ENCODE measurements at regions not wholly inside any gene's neighbourhood (a gene's known extent, or its start where the extent isn't known, plus 50 kb on each side); places are given as distances from the start of the nearest gene placed in this dataset.

GRCh38 chr6:167394339-167394738 lies 69.5 kb downstream of the TTLL2 start:
- 85% methylated on average over 8 of the region's 8 CpGs for WGBS (ENCODE audit: insufficient coverage)
- H3K36me3 Mint-ChIP-seq = no peaks in the 10 kb centered on the region
- H2AFZ ChIP-seq (ENCODE audit: insufficient read depth, low read depth, low read length, poor library complexity, severe bottlenecking) = no peak overlapping the region

GRCh38 chr6:167394820-167395219 lies 69.9 kb downstream of the TTLL2 start:
- Mint-ChIP-seq H3K9me3 (peaks cover 0 to 2% (median 0%) of the 10 kb centered on the region in 7 donors), H3K4me3 (no peak overlapping the region), H3K36me3 (no peaks in the 10 kb centered on the region), H3K27me3 (ENCODE audit: low read depth in 3 of 3) (peaks cover 2 to 13% (median 2%) of the 10 kb centered on the region in 3 donors), H3K27ac (no peak overlapping the region), H3K4me1 (no peaks in the 10 kb centered on the region)
- H3K4me2 ChIP-seq (replicated peaks; ENCODE audit: extremely low read depth, low read length, poor library complexity, severe bottlenecking) = no peak overlapping the region
- no peak overlapping the region for H2AFZ ChIP-seq (ENCODE audit: insufficient read depth, low read depth, low read length, poor library complexity, severe bottlenecking)
- no peak overlapping the region for H3K9ac ChIP-seq (ENCODE audit: insufficient read depth, low read length, poor library complexity, severe bottlenecking)
- H3K27me3 ChIP-seq (ENCODE audit: control insufficient read depth in 2 of 2, insufficient read depth in 2 of 2, low read length in 2 of 2) = no peaks in the 10 kb centered on the region
- H3K9me3 ChIP-seq (replicated peaks in 1 of 2; ENCODE audit: control insufficient read depth in 1 of 2, insufficient read depth in 1 of 2, low read length in 2 of 2) = no peaks in the 10 kb centered on the region
- WGBS (ENCODE audit: insufficient coverage) = 96% methylated on average over 17 of the region's 19 CpGs
- H3K4me3 ChIP-seq (replicated peaks in 1 of 3; ENCODE audit: low read depth in 2 of 3, low read length in 3 of 3) = no peak overlapping the region
- H3K36me3 ChIP-seq (replicated peaks in 1 of 2; ENCODE audit: control insufficient read depth in 1 of 2, insufficient read depth in 2 of 2, low read length in 2 of 2) = no peaks in the 10 kb centered on the region
- no peak for DNase-seq
- no peak for TF ChIP-seq CTCF (IDR thresholded peaks at IDR 0.05)
- H3K4me1 ChIP-seq (ENCODE audit: control insufficient read depth in 1 of 2, insufficient read depth in 2 of 2, low read length in 2 of 2) = no peaks in the 10 kb centered on the region
- H3K27ac ChIP-seq (ENCODE audit: low read depth in 1 of 2, low read length in 2 of 2) = no peak overlapping the region
- no peaks in the 10 kb centered on the region for H3K79me2 ChIP-seq (ENCODE audit: insufficient read depth, low read length)
- intact Hi-C loops (cut with micrococcal nuclease) = no loop called here
- H4K20me1 ChIP-seq (ENCODE audit: insufficient read depth, low read length) = no peaks in the 10 kb centered on the region

More at GRCh38 chr6:167394339-167394738, 69.5 kb downstream of the TTLL2 start:
- no peaks in the 10 kb centered on the region for H3K27me3 ChIP-seq (ENCODE audit: control insufficient read depth in 2 of 2, insufficient read depth in 2 of 2, low read length in 2 of 2)
- Mint-ChIP-seq H3K27me3 (ENCODE audit: low read depth in 3 of 3) (peaks cover 0 to 13% (median 2%) of the 10 kb centered on the region in 3 donors), H3K9me3 (peaks cover 0 to 2% (median 0%) of the 10 kb centered on the region in 7 donors), H3K4me1 (no peaks in the 10 kb centered on the region), H3K27ac (no peak overlapping the region), H3K4me3 (no peak overlapping the region)
- no peak overlapping the region for H3K27ac ChIP-seq (ENCODE audit: low read depth in 1 of 2, low read length in 2 of 2)
- DNase-seq = no peak
- intact Hi-C loops (cut with micrococcal nuclease) = no loop called here
- H3K4me3 ChIP-seq (replicated peaks in 1 of 3; ENCODE audit: low read depth in 2 of 3, low read length in 3 of 3) = no peak overlapping the region
- H3K79me2 ChIP-seq (ENCODE audit: insufficient read depth, low read length) = no peaks in the 10 kb centered on the region
- H3K36me3 ChIP-seq (replicated peaks in 1 of 2; ENCODE audit: control insufficient read depth in 1 of 2, insufficient read depth in 2 of 2, low read length in 2 of 2) = no peaks in the 10 kb centered on the region
- no peaks in the 10 kb centered on the region for H4K20me1 ChIP-seq (ENCODE audit: insufficient read depth, low read length)
- TF ChIP-seq CTCF (IDR thresholded peaks at IDR 0.05) = no peak
- no peak overlapping the region for H3K4me2 ChIP-seq (replicated peaks; ENCODE audit: extremely low read depth, low read length, poor library complexity, severe bottlenecking)
- H3K9ac ChIP-seq (ENCODE audit: insufficient read depth, low read length, poor library complexity, severe bottlenecking) = no peak overlapping the region
- H3K4me1 ChIP-seq (ENCODE audit: control insufficient read depth in 1 of 2, insufficient read depth in 2 of 2, low read length in 2 of 2) = no peaks in the 10 kb centered on the region
- H3K9me3 ChIP-seq (replicated peaks in 1 of 2; ENCODE audit: control insufficient read depth in 1 of 2, insufficient read depth in 1 of 2, low read length in 2 of 2) = no peaks in the 10 kb centered on the region

All from CD14-positive monocyte (primary cell).